CD4-positive, alpha-beta T cell (primary cell): ENCODE measurements at regions not wholly inside any gene's neighbourhood (a gene's known extent, or its start where the extent isn't known, plus 50 kb on each side); places are given as distances from the start of the nearest gene placed in this dataset.

Experiments
- ATAC-seq: fragments of 200-7000 bp; cut with Tn5 transposase; one replicate; pipeline ENCODE4 v1.10.0; 2022; ENCODE audit warnings: mild to moderate bottlenecking; ENCODE audit not compliant: poor library complexity
- CTCF ChIA-PET: fragments of 350-600 bp; sonication (Branson Sonifier 250); formaldehyde crosslinking; loops from one replicate; lab custom pipeline; 2021; ENCODE audit warnings: antibody characterized with exemption, inconsistent platforms; lab: Charles Lee
- POLR2A ChIA-PET: fragments of 350-600 bp; sonication (Branson Sonifier 250); formaldehyde crosslinking; loops from one replicate; lab custom pipeline; 2021; ENCODE audit warnings: antibody characterized with exemption, inconsistent platforms; lab: Charles Lee
- DNase-seq, 14 experiments: peaks; one replicate each; pipeline ENCODE4 v3.0.0-alpha.2; 2013 to 2020; ENCODE audit warnings: mixed read lengths in 2 of 14
- H3K27ac ChIP-seq, 2 donors: one replicate each; pipeline versions ENCODE4 v1.5.1 to v1.7.0; 2013; ENCODE audit warnings: low read length in 2 of 2, low read depth in 1 of 2, mild to moderate bottlenecking in 1 of 2
- H3K27me3 ChIP-seq, 2 experiments: 1 replicate in 1 of 2; 2 replicates in 1 of 2; pipeline versions ENCODE4 v1.6.1 to v1.7.0; 2013; ENCODE audit warnings: low read length in 2 of 2, control low read depth in 1 of 2, mild to moderate bottlenecking in 1 of 2, moderate library complexity in 1 of 2; ENCODE audit not compliant: insufficient read depth in 2 of 2, control insufficient read depth in 1 of 2
- H3K36me3 ChIP-seq: one replicate; pipeline ENCODE4 v1.6.1; 2013; ENCODE audit warnings: low read length, control low read depth; ENCODE audit not compliant: insufficient read depth
- H3K4me1 ChIP-seq: one replicate; pipeline ENCODE4 v1.6.1; 2013; ENCODE audit warnings: low read length, control low read depth; ENCODE audit not compliant: insufficient read depth
- H3K4me3 ChIP-seq: one replicate; pipeline ENCODE4 v1.5.1; 2013; ENCODE audit warnings: mild to moderate bottlenecking, low read length, moderate library complexity
- H3K9me3 ChIP-seq, 2 experiments: 1 replicate in 1 of 2; 2 replicates in 1 of 2; pipeline versions ENCODE4 v1.6.1 to v1.7.0; 2013; ENCODE audit warnings: low read length in 2 of 2, mild to moderate bottlenecking in 2 of 2, control low read depth in 1 of 2, moderate library complexity in 1 of 2; ENCODE audit not compliant: control insufficient read depth in 1 of 2, insufficient read depth in 1 of 2
- H3K27ac Mint-ChIP-seq: one replicate; pipeline ENCODE4 v1.8.0; 2020; ENCODE audit warnings: mixed read lengths
- H3K27me3 Mint-ChIP-seq: one replicate; pipeline ENCODE4 v1.8.0; 2021; ENCODE audit warnings: mixed read lengths
- H3K36me3 Mint-ChIP-seq: one replicate; pipeline ENCODE4 v1.8.0; 2021; ENCODE audit warnings: low read depth, mixed read lengths
- H3K4me1 Mint-ChIP-seq: one replicate; pipeline ENCODE4 v1.8.0; 2021; ENCODE audit warnings: low read depth, mixed read lengths
- H3K4me3 Mint-ChIP-seq: one replicate; pipeline ENCODE4 v1.8.0; 2020; ENCODE audit warnings: mild to moderate bottlenecking, mixed read lengths
- H3K9me3 Mint-ChIP-seq: one replicate; pipeline ENCODE4 v1.8.0; 2020; ENCODE audit warnings: mixed read lengths
- intact Hi-C, 2 experiments: fragments of 100-400 bp; cut with DNase I in 1 of 2; cut with micrococcal nuclease in 1 of 2; formaldehyde crosslinking; loops; one replicate each; pipeline versions ENCODE4 v1.15.1 to v1.9.0; 2023 to 2025; cut with DNase I, micrococcal nuclease
- TF ChIP-seq, protein P1 (sequence below): fragments of 200-600 bp; IDR thresholded peaks from one replicate; pipeline ENCODE4 v1.8.0; 2022; ENCODE audit warnings: antibody characterized with exemption, mild to moderate bottlenecking

- H3K36me3 Mint-ChIP-seq = no peaks in the 10 kb centered on the region
- Histone ChIP-seq H3K4me3 (no peak overlapping the region), H3K9me3 (no peaks in the 10 kb centered on the region), H3K36me3 (no peaks in the 10 kb centered on the region), H3K4me1 (no peaks in the 10 kb centered on the region), H3K27me3 (no peaks in the 10 kb centered on the region), H3K27ac (no peak overlapping the region)
- H3K27me3 Mint-ChIP-seq = no peaks in the 10 kb centered on the region
- intact Hi-C loops = no loop called here
- POLR2A ChIA-PET = no interaction called here
- CTCF ChIA-PET = no interaction called here
- peaks cover 13% of the 10 kb centered on the region for H3K9me3 Mint-ChIP-seq
- ATAC-seq (no peak), DNase-seq (no peak)
- TF ChIP-seq, protein P1, sequence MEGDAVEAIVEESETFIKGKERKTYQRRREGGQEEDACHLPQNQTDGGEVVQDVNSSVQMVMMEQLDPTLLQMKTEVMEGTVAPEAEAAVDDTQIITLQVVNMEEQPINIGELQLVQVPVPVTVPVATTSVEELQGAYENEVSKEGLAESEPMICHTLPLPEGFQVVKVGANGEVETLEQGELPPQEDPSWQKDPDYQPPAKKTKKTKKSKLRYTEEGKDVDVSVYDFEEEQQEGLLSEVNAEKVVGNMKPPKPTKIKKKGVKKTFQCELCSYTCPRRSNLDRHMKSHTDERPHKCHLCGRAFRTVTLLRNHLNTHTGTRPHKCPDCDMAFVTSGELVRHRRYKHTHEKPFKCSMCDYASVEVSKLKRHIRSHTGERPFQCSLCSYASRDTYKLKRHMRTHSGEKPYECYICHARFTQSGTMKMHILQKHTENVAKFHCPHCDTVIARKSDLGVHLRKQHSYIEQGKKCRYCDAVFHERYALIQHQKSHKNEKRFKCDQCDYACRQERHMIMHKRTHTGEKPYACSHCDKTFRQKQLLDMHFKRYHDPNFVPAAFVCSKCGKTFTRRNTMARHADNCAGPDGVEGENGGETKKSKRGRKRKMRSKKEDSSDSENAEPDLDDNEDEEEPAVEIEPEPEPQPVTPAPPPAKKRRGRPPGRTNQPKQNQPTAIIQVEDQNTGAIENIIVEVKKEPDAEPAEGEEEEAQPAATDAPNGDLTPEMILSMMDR = no peak
- H3K4me3 Mint-ChIP-seq = no peak overlapping the region
- H3K4me1 Mint-ChIP-seq = no peaks in the 10 kb centered on the region
- no peak overlapping the region for H3K27ac Mint-ChIP-seq
Measured at GRCh38 chr13:86085890-86086289, 286.7 kb upstream of the SLITRK6 start.

DNA sequence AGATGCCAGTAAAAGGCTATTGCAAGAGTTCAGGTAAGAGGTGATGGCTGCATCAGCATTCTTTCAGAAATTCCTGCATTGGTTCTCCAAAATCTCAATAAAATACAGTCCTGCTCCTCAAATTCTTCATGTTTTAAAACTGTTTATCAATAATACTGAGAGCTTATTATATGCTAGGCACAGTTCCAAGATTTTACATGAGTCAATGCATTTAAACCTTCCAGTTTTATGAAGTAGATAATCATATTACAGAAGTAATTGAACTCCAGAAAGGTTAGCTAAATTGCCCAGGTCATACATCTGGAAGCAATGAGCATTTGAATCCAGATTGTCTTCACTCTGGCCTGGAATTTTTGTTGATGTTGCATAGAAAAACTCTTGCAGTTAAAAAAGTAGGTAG is 282.9 kb upstream of the SLITRK6 start:
- Mint-ChIP-seq H3K4me1 (no peaks in the 10 kb centered on the region), H3K36me3 (no peaks in the 10 kb centered on the region), H3K4me3 (no peak overlapping the region), H3K9me3 (peaks cover 5% of the 10 kb centered on the region), H3K27me3 (no peaks in the 10 kb centered on the region), H3K27ac (no peak overlapping the region)
- intact Hi-C loops = no loop called here
- Histone ChIP-seq H3K36me3 (no peaks in the 10 kb centered on the region), H3K27me3 (no peaks in the 10 kb centered on the region), H3K27ac (no peak overlapping the region), H3K9me3 (no peaks in the 10 kb centered on the region), H3K4me1 (no peaks in the 10 kb centered on the region), H3K4me3 (no peak overlapping the region)
- ChIA-PET CTCF (no interaction called here), POLR2A (no interaction called here)
- ATAC-seq (no peak), DNase-seq (no peak)
- TF ChIP-seq, protein P1 = no peak

DNA sequence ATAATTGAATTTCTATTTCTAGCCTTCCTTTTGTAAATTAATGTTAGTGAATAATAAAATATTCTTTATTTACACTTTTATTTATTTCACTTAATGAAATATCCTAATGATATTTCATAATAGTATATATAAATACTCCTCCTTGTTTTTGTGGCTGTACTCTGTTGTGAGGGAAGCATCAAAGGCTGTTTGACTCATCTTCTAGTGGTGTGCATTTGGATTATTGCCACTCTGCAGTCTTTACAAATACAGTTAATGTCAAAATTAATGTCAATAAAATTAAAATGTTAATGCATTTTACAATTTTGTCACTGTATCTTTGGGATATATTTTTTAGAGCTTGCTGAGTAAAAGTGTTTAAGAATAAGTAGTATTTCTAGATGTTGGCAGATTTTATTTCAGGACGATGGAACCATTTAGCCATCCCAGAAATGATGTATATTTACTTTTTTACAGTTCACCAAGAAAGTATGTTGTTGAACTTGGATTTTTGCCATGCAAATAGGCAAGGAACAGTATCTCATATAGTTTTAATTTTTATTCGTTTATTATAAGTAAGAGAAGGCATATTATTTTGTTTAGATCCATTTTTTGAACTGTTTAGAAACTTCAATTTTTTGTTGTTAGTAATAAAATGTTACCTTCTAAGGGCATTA is 281.2 kb upstream of the SLITRK6 start:
- H3K9me3 ChIP-seq = no peaks in the 10 kb centered on the region
- H3K4me3 ChIP-seq = no peak overlapping the region
- no peak overlapping the region for H3K27ac Mint-ChIP-seq
- peaks cover 7% of the 10 kb centered on the region for H3K9me3 Mint-ChIP-seq
- no peaks in the 10 kb centered on the region for H3K27me3 ChIP-seq
- ChIA-PET CTCF (no interaction called here), POLR2A (no interaction called here)
- H3K36me3 ChIP-seq = no peaks in the 10 kb centered on the region
- DNase-seq = no peak
- no peak overlapping the region for H3K4me3 Mint-ChIP-seq
- intact Hi-C loops = no loop called here
- ATAC-seq = no peak
- H3K4me1 Mint-ChIP-seq = no peaks in the 10 kb centered on the region
- no peaks in the 10 kb centered on the region for H3K36me3 Mint-ChIP-seq
- H3K4me1 ChIP-seq = no peaks in the 10 kb centered on the region
- TF ChIP-seq, protein P1 = no peak
- no peaks in the 10 kb centered on the region for H3K27me3 Mint-ChIP-seq
- no peak overlapping the region for H3K27ac ChIP-seq
